ENCODE measurements at regions not wholly inside any gene's neighbourhood (a gene's known extent, or its start where the extent isn't known, plus 50 kb on each side); places are given as distances from the start of the nearest gene placed in this dataset.

DNA sequence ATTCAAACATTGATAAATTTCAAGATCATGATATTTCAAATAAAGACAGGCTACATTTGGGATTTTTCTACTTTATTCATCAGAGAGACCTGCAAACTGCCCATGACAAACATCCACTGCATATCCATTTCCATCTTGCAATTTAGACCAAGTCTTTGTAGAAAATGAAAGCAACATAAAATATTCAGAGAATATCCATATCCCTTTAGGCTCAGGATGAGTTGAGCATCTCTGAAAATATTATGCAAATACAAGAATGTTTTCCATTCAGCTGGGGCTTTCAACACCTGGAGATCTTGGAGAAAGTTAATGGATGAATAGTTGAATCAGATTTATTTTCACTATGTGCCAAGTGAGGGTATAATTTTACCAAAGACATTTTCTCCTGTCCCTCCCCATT, 103.4 kb downstream of the TUSC7 start:
- Histone ChIP-seq H3K9ac (no peak overlapping the region), H3K27ac (no peak overlapping the region), H3K79me2 (ENCODE audit: insufficient read depth, low read depth) (no peaks in the 10 kb centered on the region), H3K36me3 (ENCODE audit: insufficient read depth) (no peaks in the 10 kb centered on the region), H2AFZ (ENCODE audit: low read depth) (no peak overlapping the region), H3K4me1 (ENCODE audit: low read depth, poor library complexity, severe bottlenecking) (no peaks in the 10 kb centered on the region), H3K4me3 (IDR thresholded peaks at IDR 0.05; ENCODE audit: insufficient read depth, low read depth, low read length) (no peak overlapping the region), H4K20me1 (ENCODE audit: insufficient read depth) (no peaks in the 10 kb centered on the region), H3K27me3 (ENCODE audit: insufficient read depth, low read depth) (no peaks in the 10 kb centered on the region), H3K4me2 (no peak overlapping the region)
- TF ChIP-seq, protein P1, sequence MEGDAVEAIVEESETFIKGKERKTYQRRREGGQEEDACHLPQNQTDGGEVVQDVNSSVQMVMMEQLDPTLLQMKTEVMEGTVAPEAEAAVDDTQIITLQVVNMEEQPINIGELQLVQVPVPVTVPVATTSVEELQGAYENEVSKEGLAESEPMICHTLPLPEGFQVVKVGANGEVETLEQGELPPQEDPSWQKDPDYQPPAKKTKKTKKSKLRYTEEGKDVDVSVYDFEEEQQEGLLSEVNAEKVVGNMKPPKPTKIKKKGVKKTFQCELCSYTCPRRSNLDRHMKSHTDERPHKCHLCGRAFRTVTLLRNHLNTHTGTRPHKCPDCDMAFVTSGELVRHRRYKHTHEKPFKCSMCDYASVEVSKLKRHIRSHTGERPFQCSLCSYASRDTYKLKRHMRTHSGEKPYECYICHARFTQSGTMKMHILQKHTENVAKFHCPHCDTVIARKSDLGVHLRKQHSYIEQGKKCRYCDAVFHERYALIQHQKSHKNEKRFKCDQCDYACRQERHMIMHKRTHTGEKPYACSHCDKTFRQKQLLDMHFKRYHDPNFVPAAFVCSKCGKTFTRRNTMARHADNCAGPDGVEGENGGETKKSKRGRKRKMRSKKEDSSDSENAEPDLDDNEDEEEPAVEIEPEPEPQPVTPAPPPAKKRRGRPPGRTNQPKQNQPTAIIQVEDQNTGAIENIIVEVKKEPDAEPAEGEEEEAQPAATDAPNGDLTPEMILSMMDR (conservative IDR thresholded peaks at IDR 0.05; ENCODE audit: low read depth, low read length) = no peak

DNA sequence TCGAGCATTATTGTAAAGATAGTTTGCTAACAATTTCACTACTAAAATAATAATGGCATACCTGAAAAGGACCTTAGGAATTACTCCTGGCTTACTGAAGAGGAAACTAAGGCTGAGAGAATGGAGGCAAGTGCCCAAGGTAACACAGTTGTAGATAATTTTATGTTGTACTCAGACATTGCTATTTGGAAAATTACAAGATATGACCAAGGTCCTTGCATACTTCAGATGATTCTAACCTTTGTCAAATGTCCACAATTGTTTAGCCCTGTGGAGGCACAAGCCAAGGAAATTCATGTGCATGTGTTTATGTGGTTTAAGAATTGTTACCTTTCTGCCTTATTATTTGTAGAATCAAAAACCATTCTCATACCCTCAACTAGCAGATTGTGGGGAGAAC, 105.7 kb downstream of the TUSC7 start:
- no peak overlapping the region for H3K27ac ChIP-seq
- no peaks in the 10 kb centered on the region for H3K79me2 ChIP-seq (ENCODE audit: insufficient read depth, low read depth)
- H2AFZ ChIP-seq (ENCODE audit: low read depth) = no peak overlapping the region
- H3K4me3 ChIP-seq (IDR thresholded peaks at IDR 0.05; ENCODE audit: insufficient read depth, low read depth, low read length) = no peak overlapping the region
- no peaks in the 10 kb centered on the region for H4K20me1 ChIP-seq (ENCODE audit: insufficient read depth)
- H3K27me3 ChIP-seq (ENCODE audit: insufficient read depth, low read depth) = no peaks in the 10 kb centered on the region
- H3K36me3 ChIP-seq (ENCODE audit: insufficient read depth) = no peaks in the 10 kb centered on the region
- H3K4me1 ChIP-seq (ENCODE audit: low read depth, poor library complexity, severe bottlenecking) = no peaks in the 10 kb centered on the region
- H3K4me2 ChIP-seq = no peak overlapping the region
- H3K9ac ChIP-seq = no peak overlapping the region
- TF ChIP-seq, protein P1 (conservative IDR thresholded peaks at IDR 0.05; ENCODE audit: low read depth, low read length) = no peak

DNA sequence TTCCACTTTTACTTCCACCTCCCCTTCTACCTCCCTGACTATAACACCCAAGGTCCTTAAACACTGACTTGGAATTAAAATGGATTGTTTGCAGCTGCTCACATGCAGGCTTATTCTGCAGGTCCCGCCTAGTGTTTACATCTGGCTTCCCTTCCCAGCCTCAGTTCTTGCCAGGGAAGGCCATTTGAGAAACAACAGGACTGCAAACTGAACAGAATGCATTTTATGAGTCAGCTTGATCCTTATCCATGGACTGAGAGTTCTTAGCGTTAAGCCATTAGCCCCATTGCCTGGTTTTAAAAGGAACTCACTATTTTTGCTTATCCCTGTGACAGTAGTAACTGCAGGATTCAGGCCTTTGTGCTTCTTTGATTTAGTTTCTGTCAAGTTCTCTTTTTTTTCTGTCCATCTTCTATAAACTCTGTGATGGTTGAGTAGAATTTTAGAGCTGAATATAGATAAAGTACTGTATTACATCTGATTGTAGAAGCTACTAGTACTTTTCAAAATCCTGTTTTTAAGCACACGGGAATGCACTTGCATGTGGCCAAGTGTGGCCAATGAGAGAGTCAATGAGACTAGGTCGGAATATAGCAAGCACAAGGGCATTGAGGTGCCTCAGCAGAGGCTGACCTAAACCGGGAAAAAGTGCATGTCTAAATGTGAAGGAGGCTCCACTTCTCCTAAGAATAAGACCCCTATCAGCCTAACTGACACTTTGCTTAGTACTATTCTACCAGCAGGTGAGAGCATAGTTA, 106.4 kb downstream of the TUSC7 start:
- H3K9ac ChIP-seq = no peak overlapping the region
- H3K79me2 ChIP-seq (ENCODE audit: insufficient read depth, low read depth) = no peaks in the 10 kb centered on the region
- H2AFZ ChIP-seq (ENCODE audit: low read depth) = no peak overlapping the region
- no peaks in the 10 kb centered on the region for H4K20me1 ChIP-seq (ENCODE audit: insufficient read depth)
- no peak overlapping the region for H3K4me2 ChIP-seq
- H3K27me3 ChIP-seq (ENCODE audit: insufficient read depth, low read depth) = no peaks in the 10 kb centered on the region
- H3K27ac ChIP-seq = no peak overlapping the region
- H3K4me3 ChIP-seq (IDR thresholded peaks at IDR 0.05; ENCODE audit: insufficient read depth, low read depth, low read length) = no peak overlapping the region
- H3K36me3 ChIP-seq (ENCODE audit: insufficient read depth) = no peaks in the 10 kb centered on the region
- no peaks in the 10 kb centered on the region for H3K4me1 ChIP-seq (ENCODE audit: low read depth, poor library complexity, severe bottlenecking)
- TF ChIP-seq, protein P1 (conservative IDR thresholded peaks at IDR 0.05; ENCODE audit: low read depth, low read length) = no peak

DNA sequence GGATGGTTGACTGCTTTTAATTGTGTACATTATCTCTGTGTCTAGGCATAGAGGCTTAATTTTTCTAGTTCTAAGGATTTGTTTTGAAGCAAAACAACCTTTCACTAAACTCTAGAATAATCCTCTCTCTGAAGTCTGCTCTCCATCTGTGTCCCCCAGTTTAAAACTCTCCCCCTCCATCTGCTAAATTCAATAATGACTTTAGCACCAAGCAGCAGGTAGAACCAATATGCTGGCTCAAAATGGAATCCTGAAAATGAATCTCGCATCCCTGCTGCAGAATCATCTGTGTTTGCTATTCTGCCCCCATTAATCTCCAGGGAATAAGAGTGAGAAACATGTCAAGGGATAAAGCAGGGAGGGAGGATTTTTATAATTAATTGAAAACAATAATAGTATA, 111.8 kb downstream of the TUSC7 start:
- H3K4me1 ChIP-seq (ENCODE audit: low read depth, poor library complexity, severe bottlenecking) = no peaks in the 10 kb centered on the region
- no peak overlapping the region for H3K4me2 ChIP-seq
- H4K20me1 ChIP-seq (ENCODE audit: insufficient read depth) = no peaks in the 10 kb centered on the region
- TF ChIP-seq, protein P1 (conservative IDR thresholded peaks at IDR 0.05; ENCODE audit: low read depth, low read length) = no peak
- H3K4me3 ChIP-seq (IDR thresholded peaks at IDR 0.05; ENCODE audit: insufficient read depth, low read depth, low read length) = no peak overlapping the region
- no peaks in the 10 kb centered on the region for H3K27me3 ChIP-seq (ENCODE audit: insufficient read depth, low read depth)
- H3K9ac ChIP-seq = no peak overlapping the region
- H3K79me2 ChIP-seq (ENCODE audit: insufficient read depth, low read depth) = no peaks in the 10 kb centered on the region
- H3K36me3 ChIP-seq (ENCODE audit: insufficient read depth) = no peaks in the 10 kb centered on the region
- no peak overlapping the region for H3K27ac ChIP-seq
- H2AFZ ChIP-seq (ENCODE audit: low read depth) = no peak overlapping the region

All from KMS-11 (cell line).